Activated T-cell treated with anti-CD3 and anti-CD28 coated beads, Interleukin-2, amount 50 U/mL, for 72 hours (primary cell): ENCODE measurements at regions not wholly inside any gene's neighbourhood (a gene's known extent, or its start where the extent isn't known, plus 50 kb on each side); places are given as distances from the start of the nearest gene placed in this dataset.

ENCODE experiments used
- ATAC-seq, 2 donors: fragments of 150-1000 bp; cut with Tn5 transposase; replicated peaks in 1 of 2; 2 replicates each; pipeline ENCODE4 v1.10.0; 2021; ENCODE audit warnings: moderate library complexity in 2 of 2, mild to moderate bottlenecking in 1 of 2
- DNase-seq, 2 donors: peaks; one replicate each; pipeline ENCODE4 v3.0.0; 2021 to 2022; ENCODE audit warnings: mixed read lengths in 1 of 2
- H3K27ac Mint-ChIP-seq: one replicate; pipeline ENCODE4 v1.8.0; 2022; ENCODE audit warnings: mild to moderate bottlenecking, moderate library complexity, mixed read lengths
- H3K27me3 Mint-ChIP-seq: one replicate; pipeline ENCODE4 v1.8.0; 2022; ENCODE audit warnings: low read depth, mixed read lengths
- H3K36me3 Mint-ChIP-seq, 2 donors: one replicate each; pipeline ENCODE4 v1.8.0; 2022; ENCODE audit warnings: mixed read lengths in 2 of 2, mild to moderate bottlenecking in 1 of 2; ENCODE audit not compliant: insufficient read depth in 2 of 2
- H3K4me1 Mint-ChIP-seq: one replicate; pipeline ENCODE4 v1.8.0; 2022; ENCODE audit warnings: low read depth, mixed read lengths
- H3K4me3 Mint-ChIP-seq, 2 donors: one replicate each; pipeline ENCODE4 v1.8.0; 2022; ENCODE audit warnings: mild to moderate bottlenecking in 2 of 2, mixed read lengths in 2 of 2, moderate library complexity in 2 of 2
- H3K9me3 Mint-ChIP-seq, 2 donors: one replicate each; pipeline ENCODE4 v1.8.0; 2022; ENCODE audit warnings: mixed read lengths in 2 of 2

- no peak overlapping the region for H3K4me3 Mint-ChIP-seq
- ATAC-seq (no peak), DNase-seq (no peak)
- peaks cover 0 to 2% of the 10 kb centered on the region in 2 donors for H3K36me3 Mint-ChIP-seq
- H3K27ac Mint-ChIP-seq = no peak overlapping the region
- H3K9me3 Mint-ChIP-seq = no peaks in the 10 kb centered on the region
- no peaks in the 10 kb centered on the region for H3K4me1 Mint-ChIP-seq
- peaks cover 15% of the 10 kb centered on the region for H3K27me3 Mint-ChIP-seq
Measured at GRCh38 chr6:82744286-82745015, 321.2 kb downstream of the UBE3D start.

GRCh38 chr6:82750556-82750955 is 315.1 kb downstream of the UBE3D start:
- DNase-seq (no peak), ATAC-seq (no peak)
- no peak overlapping the region for H3K4me3 Mint-ChIP-seq
- H3K4me1 Mint-ChIP-seq = no peaks in the 10 kb centered on the region
- H3K9me3 Mint-ChIP-seq = peaks cover 0 to 1% of the 10 kb centered on the region in 2 donors
- H3K27ac Mint-ChIP-seq = no peak overlapping the region
- no peaks in the 10 kb centered on the region for H3K27me3 Mint-ChIP-seq
- peaks cover 0 to 2% of the 10 kb centered on the region in 2 donors for H3K36me3 Mint-ChIP-seq

GRCh38 chr6:82751718-82752117 is 313.9 kb downstream of the UBE3D start:
- no peaks in the 10 kb centered on the region for H3K27me3 Mint-ChIP-seq
- DNase-seq = no peak
- H3K36me3 Mint-ChIP-seq = peaks cover 0 to 2% of the 10 kb centered on the region in 2 donors
- ATAC-seq = no peak
- H3K4me3 Mint-ChIP-seq = no peak overlapping the region
- H3K4me1 Mint-ChIP-seq = no peaks in the 10 kb centered on the region
- H3K27ac Mint-ChIP-seq = no peak overlapping the region
- peaks cover 0 to 1% of the 10 kb centered on the region in 2 donors for H3K9me3 Mint-ChIP-seq

GRCh38 chr6:82761674-82762345 is 303.8 kb downstream of the UBE3D start:
- H3K27me3 Mint-ChIP-seq = no peaks in the 10 kb centered on the region
- H3K27ac Mint-ChIP-seq = no peak overlapping the region
- H3K9me3 Mint-ChIP-seq = peaks cover 1 to 5% of the 10 kb centered on the region in 2 donors
- no peaks in the 10 kb centered on the region for H3K4me1 Mint-ChIP-seq
- ATAC-seq (no peak), DNase-seq (no peak)
- H3K4me3 Mint-ChIP-seq = no peak overlapping the region
- peaks cover 0 to 3% of the 10 kb centered on the region in 2 donors for H3K36me3 Mint-ChIP-seq

GRCh38 chr6:82766476-82766875 is 299.2 kb downstream of the UBE3D start:
- DNase-seq = no peak
- no peak for ATAC-seq
- no peaks in the 10 kb centered on the region for H3K27me3 Mint-ChIP-seq
- H3K9me3 Mint-ChIP-seq = no peaks in the 10 kb centered on the region
- H3K4me3 Mint-ChIP-seq = no peak overlapping the region
- H3K36me3 Mint-ChIP-seq = no peaks in the 10 kb centered on the region
- H3K4me1 Mint-ChIP-seq = no peaks in the 10 kb centered on the region
- H3K27ac Mint-ChIP-seq = no peak overlapping the region

- H3K36me3 Mint-ChIP-seq = no peaks in the 10 kb centered on the region
- H3K4me1 Mint-ChIP-seq = no peaks in the 10 kb centered on the region
- H3K27ac Mint-ChIP-seq = no peak overlapping the region
- no peak for DNase-seq
- no peak overlapping the region for H3K4me3 Mint-ChIP-seq
- no peaks in the 10 kb centered on the region for H3K9me3 Mint-ChIP-seq
- H3K27me3 Mint-ChIP-seq = no peaks in the 10 kb centered on the region
- no peak for ATAC-seq
Measured at GRCh38 chr6:82767037-82767436, 298.6 kb downstream of the UBE3D start.

GRCh38 chr6:82767447-82767846 is 298.2 kb downstream of the UBE3D start:
- DNase-seq (no peak), ATAC-seq (no peak)
- Mint-ChIP-seq H3K36me3 (no peaks in the 10 kb centered on the region), H3K4me1 (no peaks in the 10 kb centered on the region), H3K9me3 (no peaks in the 10 kb centered on the region), H3K27me3 (no peaks in the 10 kb centered on the region), H3K27ac (no peak overlapping the region), H3K4me3 (no peak overlapping the region)

GRCh38 chr6:82772851-82773717 is 292.6 kb downstream of the UBE3D start:
- DNase-seq = no peak
- H3K4me3 Mint-ChIP-seq = no peak overlapping the region
- H3K4me1 Mint-ChIP-seq = no peaks in the 10 kb centered on the region
- H3K27ac Mint-ChIP-seq = no peak overlapping the region
- no peaks in the 10 kb centered on the region for H3K27me3 Mint-ChIP-seq
- no peak for ATAC-seq
- no peaks in the 10 kb centered on the region for H3K9me3 Mint-ChIP-seq
- no peaks in the 10 kb centered on the region for H3K36me3 Mint-ChIP-seq

GRCh38 chr6:82775361-82775760 is 290.3 kb downstream of the UBE3D start:
- no peaks in the 10 kb centered on the region for H3K9me3 Mint-ChIP-seq
- no peak overlapping the region for H3K27ac Mint-ChIP-seq
- no peaks in the 10 kb centered on the region for H3K4me1 Mint-ChIP-seq
- H3K36me3 Mint-ChIP-seq = no peaks in the 10 kb centered on the region
- no peaks in the 10 kb centered on the region for H3K27me3 Mint-ChIP-seq
- H3K4me3 Mint-ChIP-seq = no peak overlapping the region
- DNase-seq (no peak), ATAC-seq (no peak)

- Mint-ChIP-seq H3K27me3 (no peaks in the 10 kb centered on the region), H3K4me3 (no peak overlapping the region), H3K36me3 (no peaks in the 10 kb centered on the region), H3K27ac (no peak overlapping the region), H3K9me3 (no peaks in the 10 kb centered on the region), H3K4me1 (no peaks in the 10 kb centered on the region)
- DNase-seq = no peak
- peak in 1 of 2 donors; percentile 55 for ATAC-seq
Measured at GRCh38 chr6:82775981-82776380, 289.7 kb downstream of the UBE3D start.

- Mint-ChIP-seq H3K4me3 (no peak overlapping the region), H3K9me3 (no peaks in the 10 kb centered on the region), H3K36me3 (no peaks in the 10 kb centered on the region), H3K27ac (no peak overlapping the region), H3K27me3 (no peaks in the 10 kb centered on the region), H3K4me1 (no peaks in the 10 kb centered on the region)
- no peak for ATAC-seq
- DNase-seq = no peak
Measured at GRCh38 chr6:82779041-82779440, 286.6 kb downstream of the UBE3D start.

GRCh38 chr6:82780334-82780733 is 285.3 kb downstream of the UBE3D start:
- DNase-seq = no peak
- Mint-ChIP-seq H3K4me3 (no peak overlapping the region), H3K9me3 (no peaks in the 10 kb centered on the region), H3K27me3 (no peaks in the 10 kb centered on the region), H3K36me3 (no peaks in the 10 kb centered on the region), H3K27ac (no peak overlapping the region), H3K4me1 (no peaks in the 10 kb centered on the region)
- no peak for ATAC-seq

GRCh38 chr6:82781620-82782204 is 283.9 kb downstream of the UBE3D start:
- DNase-seq (no peak), ATAC-seq (no peak)
- Mint-ChIP-seq H3K27ac (no peak overlapping the region), H3K27me3 (no peaks in the 10 kb centered on the region), H3K9me3 (no peaks in the 10 kb centered on the region), H3K4me1 (no peaks in the 10 kb centered on the region), H3K36me3 (no peaks in the 10 kb centered on the region), H3K4me3 (no peak overlapping the region)
